Left lung (tissue), 4 donors: ENCODE measurements at regions not wholly inside any gene's neighbourhood (a gene's known extent, or its start where the extent isn't known, plus 50 kb on each side); places are given as distances from the start of the nearest gene placed in this dataset.

Experiments
- ATAC-seq: fragments of 200-7000 bp; cut with Tn5 transposase; one replicate; pipeline ENCODE4 v1.9.1; 2020; ENCODE audit warnings: moderate library complexity
- DNase-seq, 4 donors: peaks; one replicate each; pipeline ENCODE4 v3.0.0-alpha.2; 2013 to 2020
- H3K27ac ChIP-seq, 2 donors: fragments of 200-600 bp; sonication (generic) in 1 of 2; one replicate each; pipeline versions ENCODE4 v1.5.0 to v1.8.0; 2020 to 2021
- H3K27me3 ChIP-seq, 2 donors: fragments of 200-600 bp; sonication (generic) in 1 of 2; one replicate each; pipeline versions ENCODE4 v1.5.0 to v1.8.0; 2020 to 2021
- H3K36me3 ChIP-seq, 2 donors: fragments of 200-600 bp; sonication (generic) in 1 of 2; one replicate each; pipeline versions ENCODE4 v1.5.0 to v1.8.0; 2020 to 2021
- H3K4me1 ChIP-seq, 2 donors: fragments of 200-600 bp; one replicate each; pipeline ENCODE4 v1.8.0; 2021
- H3K4me3 ChIP-seq, 2 donors: fragments of 200-600 bp; sonication (generic) in 1 of 2; one replicate each; pipeline versions ENCODE4 v1.5.0 to v1.8.0; 2020 to 2021; ENCODE audit warnings: mild to moderate bottlenecking in 1 of 2
- H3K9me3 ChIP-seq, 2 donors: fragments of 200-600 bp; sonication (generic) in 1 of 2; one replicate each; pipeline versions ENCODE4 v1.5.0 to v1.8.0; 2020 to 2021
- intact Hi-C, 2 donors: fragments of 100-400 bp; cut with DNase I; formaldehyde crosslinking; loops; one replicate each; pipeline versions ENCODE4 v1.11.2 to v1.14.2; 2022
- TF ChIP-seq, protein P1 (sequence below), 2 donors: fragments of 200-600 bp; sonication (generic) in 1 of 2; IDR thresholded peaks; one replicate each; pipeline versions ENCODE4 v1.5.0 to v1.8.0; 2021; ENCODE audit warnings: antibody characterized with exemption in 2 of 2
- donor health status: DM: no; HTN: yes; CAD: no.
- donor health status: DM: no; HTN: no; CAD: no.

- H3K27me3 ChIP-seq, result no peaks in the 10 kb centered on the region
- TF ChIP-seq, protein P1, sequence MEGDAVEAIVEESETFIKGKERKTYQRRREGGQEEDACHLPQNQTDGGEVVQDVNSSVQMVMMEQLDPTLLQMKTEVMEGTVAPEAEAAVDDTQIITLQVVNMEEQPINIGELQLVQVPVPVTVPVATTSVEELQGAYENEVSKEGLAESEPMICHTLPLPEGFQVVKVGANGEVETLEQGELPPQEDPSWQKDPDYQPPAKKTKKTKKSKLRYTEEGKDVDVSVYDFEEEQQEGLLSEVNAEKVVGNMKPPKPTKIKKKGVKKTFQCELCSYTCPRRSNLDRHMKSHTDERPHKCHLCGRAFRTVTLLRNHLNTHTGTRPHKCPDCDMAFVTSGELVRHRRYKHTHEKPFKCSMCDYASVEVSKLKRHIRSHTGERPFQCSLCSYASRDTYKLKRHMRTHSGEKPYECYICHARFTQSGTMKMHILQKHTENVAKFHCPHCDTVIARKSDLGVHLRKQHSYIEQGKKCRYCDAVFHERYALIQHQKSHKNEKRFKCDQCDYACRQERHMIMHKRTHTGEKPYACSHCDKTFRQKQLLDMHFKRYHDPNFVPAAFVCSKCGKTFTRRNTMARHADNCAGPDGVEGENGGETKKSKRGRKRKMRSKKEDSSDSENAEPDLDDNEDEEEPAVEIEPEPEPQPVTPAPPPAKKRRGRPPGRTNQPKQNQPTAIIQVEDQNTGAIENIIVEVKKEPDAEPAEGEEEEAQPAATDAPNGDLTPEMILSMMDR (IDR thresholded peaks at IDR 0.05), result no peak
- H3K4me1 ChIP-seq, result no peaks in the 10 kb centered on the region
- H3K36me3 ChIP-seq, result no peaks in the 10 kb centered on the region
- DNase-seq (no peak), ATAC-seq (no peak)
- H3K9me3 ChIP-seq, result no peaks in the 10 kb centered on the region
- H3K27ac ChIP-seq, result no peak overlapping the region
- no peak overlapping the region for H3K4me3 ChIP-seq
- intact Hi-C loops, result no loop called here
These were observed 65.0 kb upstream of the EPB41L3 start for GRCh38 chr18:5608846-5609245.

DNA sequence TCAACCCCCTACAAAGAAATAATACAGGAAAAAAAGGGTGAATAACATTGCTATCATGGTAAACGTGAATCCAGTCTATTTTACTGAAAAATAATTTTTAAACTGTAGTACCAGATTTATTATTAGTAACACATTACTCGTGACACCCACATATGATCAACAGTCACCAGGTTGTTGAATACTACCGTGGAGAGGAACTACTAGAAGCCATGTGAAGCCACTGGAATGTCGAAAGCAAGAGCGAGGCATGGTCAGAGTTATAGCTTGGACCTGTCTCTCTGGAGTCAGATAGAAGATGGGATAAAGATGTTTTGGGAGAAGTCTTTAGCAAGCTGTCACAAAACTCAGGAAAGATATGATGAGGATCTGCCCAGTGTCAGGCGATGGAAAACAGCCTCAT lies 63.2 kb upstream of the EPB41L3 start:
- Histone ChIP-seq H3K36me3 (no peaks in the 10 kb centered on the region), H3K27ac (no peak overlapping the region), H3K4me3 (no peak overlapping the region), H3K4me1 (no peaks in the 10 kb centered on the region), H3K9me3 (no peaks in the 10 kb centered on the region), H3K27me3 (no peaks in the 10 kb centered on the region)
- no peak for DNase-seq
- ATAC-seq, result no peak
- TF ChIP-seq, protein P1 (IDR thresholded peaks at IDR 0.05), result no peak
- intact Hi-C loops, result no loop called here

DNA sequence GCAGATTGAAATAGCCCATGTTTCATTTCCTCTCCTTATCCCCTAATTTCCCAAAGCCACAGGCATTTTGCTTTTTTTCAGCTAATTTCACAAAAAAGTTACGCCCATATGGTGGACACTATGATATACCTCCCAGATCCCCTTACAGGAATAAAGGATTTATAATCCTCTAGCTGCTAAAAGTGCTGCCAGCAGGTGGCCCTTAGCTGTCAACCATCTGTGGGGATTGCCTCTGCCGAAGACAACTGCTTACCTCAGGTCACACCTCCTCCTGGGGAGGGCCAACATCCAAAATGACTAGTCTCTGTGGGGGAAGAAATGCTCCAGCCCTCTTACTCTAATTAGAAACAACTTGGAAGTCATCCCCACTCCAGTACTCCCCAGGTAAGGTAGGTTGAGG lies 61.0 kb upstream of the EPB41L3 start:
- TF ChIP-seq, protein P1 (IDR thresholded peaks at IDR 0.05), result peak in 1 of 2 donors; percentile 9

GRCh38 chr18:5603153-5603552 lies 59.4 kb upstream of the EPB41L3 start:
- intact Hi-C loops, result loop anchor here in 1 of 2 donors (5.0 kb wide), 1 partner anchor 239 kb away; no protein-coding TSS in a partner anchor
- no peak for DNase-seq
- H3K36me3 ChIP-seq, result no peaks in the 10 kb centered on the region
- no peaks in the 10 kb centered on the region for H3K9me3 ChIP-seq
- ATAC-seq, result no peak
- no peaks in the 10 kb centered on the region for H3K27me3 ChIP-seq
- TF ChIP-seq, protein P1 (IDR thresholded peaks at IDR 0.05), result no peak
- H3K4me3 ChIP-seq, result no peak overlapping the region
- no peaks in the 10 kb centered on the region for H3K4me1 ChIP-seq
- H3K27ac ChIP-seq, result no peak overlapping the region

More for the DNA sequence above, 61.0 kb upstream of the EPB41L3 start:
- DNase-seq, result no peak
- Histone ChIP-seq H3K27me3 (no peaks in the 10 kb centered on the region), H3K4me1 (no peaks in the 10 kb centered on the region), H3K9me3 (no peaks in the 10 kb centered on the region), H3K27ac (no peak overlapping the region), H3K36me3 (no peaks in the 10 kb centered on the region), H3K4me3 (no peak overlapping the region)
- intact Hi-C loops, result loop anchor here in 1 of 2 donors (5.0 kb wide), 1 partner anchor 238 kb away; no protein-coding TSS in a partner anchor
- no peak for ATAC-seq

- Histone ChIP-seq H3K27me3 (no peaks in the 10 kb centered on the region), H3K36me3 (no peaks in the 10 kb centered on the region), H3K27ac (no peak overlapping the region), H3K9me3 (no peaks in the 10 kb centered on the region), H3K4me3 (no peak overlapping the region), H3K4me1 (no peaks in the 10 kb centered on the region)
- TF ChIP-seq, protein P1 (IDR thresholded peaks at IDR 0.05), result no peak
- peak; percentile 16 for ATAC-seq
- no peak for DNase-seq
- intact Hi-C loops, result loop anchor here in 1 of 2 donors (5.0 kb wide), 1 partner anchor 241 kb away; no protein-coding TSS in a partner anchor
These were observed 57.4 kb upstream of the EPB41L3 start for GRCh38 chr18:5601188-5601624.
